ENCODE measurements at regions not wholly inside any gene's neighbourhood (a gene's known extent, or its start where the extent isn't known, plus 50 kb on each side); places are given as distances from the start of the nearest gene placed in this dataset.

DNA sequence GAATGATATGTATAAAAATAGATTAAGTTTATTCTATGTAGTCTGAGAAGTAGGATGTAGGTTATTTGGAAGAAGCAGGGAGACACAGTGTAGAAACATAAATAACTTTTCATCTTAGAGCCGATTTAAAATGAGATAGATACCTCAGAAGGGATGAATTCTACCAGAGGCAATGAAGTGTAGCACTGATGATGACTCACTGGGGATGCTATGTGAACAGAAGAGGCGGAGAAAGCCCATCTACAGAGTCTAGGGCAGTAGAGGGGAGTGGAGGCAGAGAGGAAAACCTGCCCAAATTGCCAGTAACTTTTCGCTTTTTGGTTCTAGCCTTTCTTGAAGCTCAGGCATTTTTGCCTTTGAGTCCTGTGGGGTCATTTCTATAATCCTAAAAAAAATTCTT lies 451.8 kb downstream of the ATP23 start:
- Histone ChIP-seq H3K36me3 (no peaks in the 10 kb centered on the region), H3K4me3 (no peak overlapping the region), H3K4me1 (no peaks in the 10 kb centered on the region), H3K9me3 (no peaks in the 10 kb centered on the region), H3K27me3 (no peaks in the 10 kb centered on the region), H3K27ac (no peak overlapping the region)
- DNase-seq: no peak
- intact Hi-C loops (cut with DNase I; ENCODE audit: low total_unique reads): no loop called here
- TF ChIP-seq, protein P1, sequence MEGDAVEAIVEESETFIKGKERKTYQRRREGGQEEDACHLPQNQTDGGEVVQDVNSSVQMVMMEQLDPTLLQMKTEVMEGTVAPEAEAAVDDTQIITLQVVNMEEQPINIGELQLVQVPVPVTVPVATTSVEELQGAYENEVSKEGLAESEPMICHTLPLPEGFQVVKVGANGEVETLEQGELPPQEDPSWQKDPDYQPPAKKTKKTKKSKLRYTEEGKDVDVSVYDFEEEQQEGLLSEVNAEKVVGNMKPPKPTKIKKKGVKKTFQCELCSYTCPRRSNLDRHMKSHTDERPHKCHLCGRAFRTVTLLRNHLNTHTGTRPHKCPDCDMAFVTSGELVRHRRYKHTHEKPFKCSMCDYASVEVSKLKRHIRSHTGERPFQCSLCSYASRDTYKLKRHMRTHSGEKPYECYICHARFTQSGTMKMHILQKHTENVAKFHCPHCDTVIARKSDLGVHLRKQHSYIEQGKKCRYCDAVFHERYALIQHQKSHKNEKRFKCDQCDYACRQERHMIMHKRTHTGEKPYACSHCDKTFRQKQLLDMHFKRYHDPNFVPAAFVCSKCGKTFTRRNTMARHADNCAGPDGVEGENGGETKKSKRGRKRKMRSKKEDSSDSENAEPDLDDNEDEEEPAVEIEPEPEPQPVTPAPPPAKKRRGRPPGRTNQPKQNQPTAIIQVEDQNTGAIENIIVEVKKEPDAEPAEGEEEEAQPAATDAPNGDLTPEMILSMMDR (IDR thresholded peaks at IDR 0.05): no peak

DNA sequence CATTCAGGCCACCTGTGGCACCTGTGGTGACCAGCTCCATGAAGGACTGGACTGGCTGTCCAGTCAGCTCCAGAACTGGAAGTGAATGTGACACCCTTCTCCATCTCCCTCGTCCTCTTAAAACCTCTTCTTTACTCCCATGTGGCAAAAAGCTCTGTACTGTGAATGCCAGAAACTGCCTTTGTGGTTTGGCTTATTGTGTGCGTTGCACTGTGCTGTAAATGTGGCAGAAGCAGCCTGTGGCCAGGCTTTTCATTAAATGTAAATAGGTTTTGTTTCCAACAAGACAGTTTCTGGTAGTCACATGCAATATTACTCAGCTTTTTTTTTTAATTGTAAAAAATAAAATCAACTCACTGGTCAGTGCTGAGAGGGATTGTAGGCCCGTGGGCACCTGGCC lies 453.7 kb downstream of the ATP23 start:
- intact Hi-C loops (cut with DNase I; ENCODE audit: low total_unique reads): no loop called here
- DNase-seq: no peak
- H3K9me3 ChIP-seq: no peaks in the 10 kb centered on the region

DNA sequence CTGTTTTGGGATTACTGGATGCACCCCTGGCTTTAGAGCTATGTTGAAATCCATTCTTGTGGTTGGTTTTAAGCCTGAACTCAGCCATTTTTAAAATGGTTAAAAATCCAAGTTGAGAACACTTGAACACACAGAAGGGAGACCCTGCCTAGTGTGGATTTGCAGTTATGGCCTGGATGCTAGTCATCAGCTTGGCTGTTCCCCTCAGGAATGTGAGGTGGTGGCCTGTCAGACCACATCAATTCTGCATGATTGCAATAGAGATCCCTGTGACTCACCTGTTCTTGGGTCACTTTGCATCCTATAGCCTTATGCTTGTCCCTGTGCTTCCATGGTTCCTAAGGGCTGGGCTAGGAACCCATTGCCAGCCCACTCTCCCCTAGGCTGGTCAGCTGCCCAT lies 454.1 kb downstream of the ATP23 start:
- TF ChIP-seq, protein P1 (IDR thresholded peaks at IDR 0.05): no peak
- Histone ChIP-seq H3K27ac (no peak overlapping the region), H3K27me3 (no peaks in the 10 kb centered on the region), H3K36me3 (no peaks in the 10 kb centered on the region), H3K9me3 (no peaks in the 10 kb centered on the region), H3K4me1 (no peaks in the 10 kb centered on the region), H3K4me3 (no peak overlapping the region)
- intact Hi-C loops (cut with DNase I; ENCODE audit: low total_unique reads): no loop called here
- DNase-seq: no peak

More for the DNA sequence above, 453.7 kb downstream of the ATP23 start:
- TF ChIP-seq, protein P1 (IDR thresholded peaks at IDR 0.05): no peak
- Histone ChIP-seq H3K4me3 (no peak overlapping the region), H3K27me3 (no peaks in the 10 kb centered on the region), H3K4me1 (no peaks in the 10 kb centered on the region), H3K36me3 (no peaks in the 10 kb centered on the region), H3K27ac (no peak overlapping the region)

DNA sequence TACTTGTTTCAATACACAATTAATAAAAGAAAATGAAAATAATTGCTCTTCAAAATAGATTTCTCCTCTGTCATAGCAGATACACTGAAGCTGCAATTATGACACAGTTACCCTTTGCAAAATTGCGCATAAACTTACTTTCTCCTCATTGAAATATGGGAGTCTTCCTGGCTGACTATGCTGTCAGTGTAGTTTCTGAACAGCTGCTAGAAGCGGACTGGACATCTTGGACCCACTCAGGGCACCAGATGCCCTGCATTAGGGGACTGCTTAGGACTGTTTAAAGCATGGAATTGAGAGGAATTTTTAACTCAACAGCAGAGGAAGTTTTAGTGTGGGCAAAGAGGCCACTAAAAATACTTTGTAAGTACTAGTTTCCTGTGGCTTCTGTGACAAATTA lies 454.9 kb downstream of the ATP23 start:
- Histone ChIP-seq H3K36me3 (no peaks in the 10 kb centered on the region), H3K27me3 (no peaks in the 10 kb centered on the region), H3K4me1 (no peaks in the 10 kb centered on the region), H3K27ac (no peak overlapping the region), H3K4me3 (no peak overlapping the region), H3K9me3 (peaks cover 0 to 3% (median 0%) of the 10 kb centered on the region in 3 donors)
- DNase-seq: no peak
- TF ChIP-seq, protein P1 (IDR thresholded peaks at IDR 0.05): no peak
- intact Hi-C loops (cut with DNase I; ENCODE audit: low total_unique reads): no loop called here

DNA sequence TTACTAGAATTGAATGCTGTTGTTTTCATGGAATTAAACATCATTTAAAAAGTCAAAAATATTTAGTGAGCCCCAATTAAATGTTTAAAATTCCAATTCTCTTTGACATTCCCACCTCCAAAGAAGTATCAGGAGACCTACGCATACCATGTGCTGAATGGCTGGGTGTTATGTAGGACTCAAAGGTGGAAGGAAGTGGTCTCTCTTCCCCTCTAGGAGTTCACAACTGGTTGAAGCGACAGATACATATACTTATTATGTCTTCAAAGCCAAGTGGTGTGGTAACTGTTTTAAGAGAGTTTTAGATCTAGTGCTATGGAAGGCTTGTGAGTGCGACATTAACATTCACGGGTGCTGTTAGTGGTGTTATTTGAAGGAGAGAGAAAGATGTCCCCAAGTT lies 464.0 kb downstream of the ATP23 start:
- Histone ChIP-seq H3K4me3 (no peak overlapping the region), H3K4me1 (peaks cover 0 to 7% (median 3%) of the 10 kb centered on the region in 4 donors), H3K27ac (no peak overlapping the region), H3K27me3 (no peaks in the 10 kb centered on the region), H3K36me3 (no peaks in the 10 kb centered on the region), H3K9me3 (peaks cover 0 to 3% (median 0%) of the 10 kb centered on the region in 3 donors)
- intact Hi-C loops (cut with DNase I; ENCODE audit: low total_unique reads): no loop called here
- TF ChIP-seq, protein P1 (IDR thresholded peaks at IDR 0.05): no peak
- no peak for DNase-seq

DNA sequence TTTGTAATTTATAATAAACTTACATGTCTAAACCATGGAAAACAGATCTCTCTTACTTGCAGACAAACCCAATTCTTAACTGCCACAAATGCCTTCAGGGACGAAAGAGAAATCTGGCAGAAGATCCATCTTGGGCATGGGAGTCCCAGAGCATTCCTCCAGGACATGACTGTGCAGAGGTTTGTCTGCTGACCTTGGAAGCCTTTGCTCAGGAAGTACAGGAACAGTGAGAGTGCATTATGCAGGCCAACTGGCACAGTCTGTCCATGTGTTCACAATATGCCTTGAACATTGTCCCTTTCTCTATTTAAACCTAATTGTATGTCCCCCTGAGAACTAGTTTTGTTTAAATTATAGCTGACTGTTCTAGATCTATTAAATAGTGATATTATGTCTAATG lies 467.1 kb downstream of the ATP23 start:
- TF ChIP-seq, protein P1 (IDR thresholded peaks at IDR 0.05): no peak
- no peak overlapping the region for H3K4me3 ChIP-seq
- H3K27me3 ChIP-seq: no peaks in the 10 kb centered on the region
- intact Hi-C loops (cut with DNase I; ENCODE audit: low total_unique reads): no loop called here
- H3K36me3 ChIP-seq: no peaks in the 10 kb centered on the region
- no peaks in the 10 kb centered on the region for H3K9me3 ChIP-seq
- no peak for DNase-seq
- no peak overlapping the region for H3K27ac ChIP-seq
- peaks cover 0 to 23% (median 7%) of the 10 kb centered on the region in 4 donors for H3K4me1 ChIP-seq
